ENCODE measurements at regions not wholly inside any gene's neighbourhood (a gene's known extent, or its start where the extent isn't known, plus 50 kb on each side); places are given as distances from the start of the nearest gene placed in this dataset.

DNA sequence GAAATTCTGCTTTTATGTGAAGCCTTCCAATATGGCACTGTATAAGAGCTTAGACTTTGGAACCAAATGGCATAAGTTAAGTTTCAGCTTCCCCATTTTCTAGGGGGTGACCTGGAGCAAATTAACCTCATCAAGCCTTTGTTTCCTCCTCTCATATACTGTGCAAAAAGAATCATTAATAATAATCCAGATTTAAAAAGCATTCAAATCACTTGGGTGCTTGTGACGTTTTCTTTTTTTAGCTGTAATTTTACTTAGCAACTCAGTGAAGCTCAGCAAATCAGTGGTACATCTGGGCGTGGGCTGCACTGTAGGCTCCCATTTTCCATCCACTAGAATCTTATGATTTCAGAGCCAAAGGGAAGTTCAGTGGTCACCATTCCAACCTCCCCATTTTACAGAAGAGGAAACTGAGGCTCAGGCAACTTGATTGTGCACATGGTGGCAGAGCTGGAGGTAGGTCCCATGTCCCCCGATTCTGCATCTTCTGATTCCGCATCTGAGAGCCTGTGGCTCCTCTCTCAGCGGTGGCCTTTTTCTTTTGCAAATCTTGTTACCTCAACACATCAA, 131.2 kb downstream of the SNAPC1 start:
- TF ChIP-seq, protein P1, sequence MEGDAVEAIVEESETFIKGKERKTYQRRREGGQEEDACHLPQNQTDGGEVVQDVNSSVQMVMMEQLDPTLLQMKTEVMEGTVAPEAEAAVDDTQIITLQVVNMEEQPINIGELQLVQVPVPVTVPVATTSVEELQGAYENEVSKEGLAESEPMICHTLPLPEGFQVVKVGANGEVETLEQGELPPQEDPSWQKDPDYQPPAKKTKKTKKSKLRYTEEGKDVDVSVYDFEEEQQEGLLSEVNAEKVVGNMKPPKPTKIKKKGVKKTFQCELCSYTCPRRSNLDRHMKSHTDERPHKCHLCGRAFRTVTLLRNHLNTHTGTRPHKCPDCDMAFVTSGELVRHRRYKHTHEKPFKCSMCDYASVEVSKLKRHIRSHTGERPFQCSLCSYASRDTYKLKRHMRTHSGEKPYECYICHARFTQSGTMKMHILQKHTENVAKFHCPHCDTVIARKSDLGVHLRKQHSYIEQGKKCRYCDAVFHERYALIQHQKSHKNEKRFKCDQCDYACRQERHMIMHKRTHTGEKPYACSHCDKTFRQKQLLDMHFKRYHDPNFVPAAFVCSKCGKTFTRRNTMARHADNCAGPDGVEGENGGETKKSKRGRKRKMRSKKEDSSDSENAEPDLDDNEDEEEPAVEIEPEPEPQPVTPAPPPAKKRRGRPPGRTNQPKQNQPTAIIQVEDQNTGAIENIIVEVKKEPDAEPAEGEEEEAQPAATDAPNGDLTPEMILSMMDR (IDR thresholded peaks at IDR 0.05): no peak
- TF ChIP-seq POLR2A (IDR thresholded peaks at IDR 0.05): no peak

Measured in adrenal gland (tissue), 5 donors.